Kidney epithelial cell (primary cell): ENCODE measurements at regions not wholly inside any gene's neighbourhood (a gene's known extent, or its start where the extent isn't known, plus 50 kb on each side); places are given as distances from the start of the nearest gene placed in this dataset.
A peak's percentile ranks its signal among the peaks of the same experiment; 100 is the strongest.

Experiments
- DNase-seq: peaks from one replicate; pipeline ENCODE4 v3.0.0-alpha.2; 2010; ENCODE audit warnings: low read depth
- H3K27me3 ChIP-seq: 2 replicates; pipeline ENCODE4 v1.6.0; 2011; ENCODE audit warnings: low read length; ENCODE audit not compliant: control insufficient read depth, insufficient read depth
- H3K36me3 ChIP-seq: 2 replicates; pipeline ENCODE4 v1.5.1; 2011; ENCODE audit warnings: low read length; ENCODE audit not compliant: control insufficient read depth, insufficient read depth
- H3K4me3 ChIP-seq: 2 replicates; pipeline ENCODE4 v1.5.1; 2011; ENCODE audit warnings: low read depth, mild to moderate bottlenecking, control low read depth, low read length
- CTCF ChIP-seq: IDR thresholded peaks from 2 replicates; pipeline ENCODE4 v1.5.1; 2011; ENCODE audit warnings: mild to moderate bottlenecking, moderate library complexity, low read length, control low read depth, inconsistent platforms; ENCODE audit not compliant: insufficient read depth, poor library complexity, severe bottlenecking

DNA sequence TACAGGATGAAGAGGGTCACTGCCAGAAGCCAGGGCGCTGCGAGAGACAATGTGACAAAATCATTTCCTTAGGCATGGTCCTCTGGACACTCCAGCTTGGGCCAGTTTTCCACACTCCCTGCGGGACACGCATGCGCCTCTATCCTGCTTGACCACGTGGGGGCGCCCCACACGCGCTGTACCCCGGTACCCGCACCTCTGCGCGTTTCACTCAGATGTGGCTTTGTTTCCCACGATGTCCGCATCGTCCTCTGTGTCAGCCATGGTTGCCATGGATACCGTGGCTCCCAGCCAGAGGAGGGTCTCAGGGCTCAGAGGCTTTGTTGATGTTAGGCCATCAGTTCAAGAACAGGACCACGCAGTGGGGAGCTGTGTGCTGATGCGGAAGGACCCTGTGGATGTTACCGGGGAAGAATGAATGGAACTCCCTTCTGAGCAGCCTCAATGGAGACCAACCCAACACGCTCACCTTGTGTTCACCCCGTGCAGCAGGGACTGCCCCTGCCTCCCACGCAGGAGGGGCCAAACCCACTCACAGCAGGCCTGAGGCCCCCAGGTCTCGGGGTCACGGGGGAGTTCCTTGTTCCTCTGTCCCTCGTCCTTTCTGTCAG lies 65.8 kb upstream of the SLC22A11 start:
- Histone ChIP-seq H3K4me3 (no peak overlapping the region), H3K27me3 (peaks cover 13% of the 10 kb centered on the region), H3K36me3 (no peaks in the 10 kb centered on the region)
- peak; percentile 68 for TF ChIP-seq CTCF
- DNase-seq: no peak

- Histone ChIP-seq H3K36me3 (no peaks in the 10 kb centered on the region), H3K27me3 (peaks cover 13% of the 10 kb centered on the region), H3K4me3 (no peak overlapping the region)
- TF ChIP-seq CTCF: no peak
- no peak for DNase-seq
These were observed 65.1 kb upstream of the SLC22A11 start for GRCh38 chr11:64490562-64491216.

GRCh38 chr11:64492561-64492960 lies 63.2 kb upstream of the SLC22A11 start:
- no peak for TF ChIP-seq CTCF
- H3K27me3 ChIP-seq: peaks cover 13% of the 10 kb centered on the region
- no peak overlapping the region for H3K4me3 ChIP-seq
- no peaks in the 10 kb centered on the region for H3K36me3 ChIP-seq
- no peak for DNase-seq

DNA sequence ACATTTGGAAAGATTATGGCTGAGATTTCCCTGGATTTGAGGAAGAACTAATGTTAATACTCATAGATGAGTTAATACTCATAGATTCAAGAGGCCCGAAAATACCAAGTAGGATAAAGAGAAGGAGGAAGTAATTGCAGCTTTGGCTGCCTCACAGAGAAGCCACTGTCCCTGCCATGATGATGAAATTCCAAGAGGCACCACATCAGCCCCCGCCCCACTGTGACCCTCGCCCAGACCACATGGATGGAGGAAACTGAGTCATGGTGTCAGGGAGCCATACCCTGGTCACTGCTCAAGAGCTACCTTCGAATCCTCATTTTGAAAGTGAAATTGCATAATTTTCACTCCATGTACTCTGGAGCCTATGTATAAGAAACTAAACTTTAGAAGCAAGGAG lies 57.6 kb upstream of the SLC22A11 start:
- Histone ChIP-seq H3K36me3 (no peaks in the 10 kb centered on the region), H3K27me3 (peaks cover 9% of the 10 kb centered on the region), H3K4me3 (no peak overlapping the region)
- TF ChIP-seq CTCF: no peak
- no peak for DNase-seq

- DNase-seq: no peak
- H3K4me3 ChIP-seq: no peak overlapping the region
- no peak for TF ChIP-seq CTCF
- H3K27me3 ChIP-seq: peaks cover 9% of the 10 kb centered on the region
- H3K36me3 ChIP-seq: no peaks in the 10 kb centered on the region
These were observed 56.3 kb upstream of the SLC22A11 start for GRCh38 chr11:64499261-64500004.
